SK-N-MC (cell line): ENCODE measurements at regions not wholly inside any gene's neighbourhood (a gene's known extent, or its start where the extent isn't known, plus 50 kb on each side); places are given as distances from the start of the nearest gene placed in this dataset.

Source experiments
- DNase-seq: peaks from one replicate; pipeline ENCODE4 v3.0.0-alpha.2; 2011; ENCODE audit warnings: low read depth, low spot score
- H3K27ac ChIP-seq: fragments of 200-600 bp; sonication (generic); 2 replicates; pipeline ENCODE4 v1.5.1; 2016; ENCODE audit warnings: mixed run types
- H3K36me3 ChIP-seq: fragments of 200-600 bp; sonication (generic); 2 replicates; pipeline ENCODE4 v1.6.1; 2017; ENCODE audit warnings: antibody characterized with exemption, low read length, mixed read lengths; ENCODE audit not compliant: insufficient read depth
- H3K4me3 ChIP-seq: fragments of 200-600 bp; sonication (generic); 2 replicates; pipeline ENCODE4 v1.5.1; 2016
- H3K9ac ChIP-seq: fragments of 200-600 bp; sonication (generic); 2 replicates; pipeline ENCODE4 v1.8.0; 2017; ENCODE audit warnings: mixed run types, mixed read lengths; ENCODE audit not compliant: insufficient read length
- H3K9me3 ChIP-seq: fragments of 200-600 bp; sonication (generic); 2 replicates; pipeline ENCODE4 v1.6.1; 2017; ENCODE audit warnings: low read depth, mild to moderate bottlenecking, antibody characterized with exemption, low read length, moderate library complexity, mixed read lengths
- EZH2 ChIP-seq: fragments of 200-600 bp; sonication (generic); IDR thresholded peaks from one replicate; pipeline ENCODE4 v1.6.1; 2017; ENCODE audit warnings: antibody characterized with exemption
- FOXP2 ChIP-seq: optimal IDR thresholded peaks from 2 replicates; pipeline ENCODE3; 2011; ENCODE audit warnings: mild to moderate bottlenecking, moderate library complexity; ENCODE audit not compliant: insufficient read depth; ENCODE audit errors: extremely low read length, control extremely low read depth
- POLR2AphosphoS5 ChIP-seq: IDR thresholded peaks from 2 replicates; pipeline ENCODE4 v1.6.1; 2012; ENCODE audit warnings: mild to moderate bottlenecking, low read depth, low read length, borderline replicate concordance

DNA sequence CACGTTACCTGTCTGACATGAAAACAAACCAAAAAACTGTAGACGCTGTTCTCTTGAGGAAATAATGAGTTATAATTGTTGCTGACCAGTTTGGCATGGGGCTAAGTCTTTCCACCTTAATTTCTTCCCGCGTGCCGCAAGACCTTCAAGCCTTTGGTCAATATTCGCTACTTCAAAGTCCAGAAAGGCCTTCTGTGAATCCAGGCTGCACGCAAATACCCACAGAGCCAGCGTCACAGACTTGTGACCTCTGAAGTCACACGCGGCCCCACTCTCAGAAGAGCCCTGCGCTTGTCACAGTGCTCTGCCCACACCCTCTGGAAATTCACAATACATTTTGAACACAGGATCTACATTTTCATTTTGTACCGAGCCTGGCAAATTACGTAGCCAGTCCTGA is 275.2 kb downstream of the SHQ1 start:
- Histone ChIP-seq H3K4me3 (no peak overlapping the region), H3K27ac (no peak overlapping the region), H3K9me3 (no peaks in the 10 kb centered on the region), H3K9ac (no peak overlapping the region), H3K36me3 (no peaks in the 10 kb centered on the region)
- DNase-seq = no peak
- no peak for TF ChIP-seq POLR2AphosphoS5
- TF ChIP-seq EZH2 = no peak
- TF ChIP-seq FOXP2 = no peak

DNA sequence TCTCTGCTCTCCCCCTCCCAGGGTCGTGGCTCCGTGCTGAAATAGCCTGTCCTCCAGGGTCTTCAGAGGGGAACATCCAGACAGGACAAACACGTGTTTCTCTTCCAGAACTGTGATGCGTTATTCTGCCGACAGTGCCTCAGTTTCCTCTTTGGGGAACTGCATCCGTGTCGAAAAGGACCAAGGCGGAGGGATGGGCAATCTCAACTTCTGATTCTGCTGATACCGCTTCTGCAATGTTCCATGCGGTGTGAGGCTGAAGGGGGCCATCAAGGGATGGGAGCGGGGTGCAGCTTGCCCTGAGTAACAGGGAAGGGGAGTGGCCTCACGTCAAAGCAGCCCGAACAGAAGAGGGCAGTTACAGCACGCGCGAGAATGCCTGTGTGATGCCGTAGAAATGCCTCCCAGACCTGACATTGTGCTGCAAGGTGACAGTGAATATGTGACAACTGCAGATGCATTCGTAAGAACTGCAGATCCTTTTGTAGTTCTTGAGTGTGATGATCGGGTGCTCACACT is 275.7 kb downstream of the SHQ1 start:
- H3K36me3 ChIP-seq = no peaks in the 10 kb centered on the region
- H3K27ac ChIP-seq = no peak overlapping the region
- no peak overlapping the region for H3K4me3 ChIP-seq
- no peak for TF ChIP-seq EZH2
- no peak for TF ChIP-seq POLR2AphosphoS5
- TF ChIP-seq FOXP2 = no peak
- no peak for DNase-seq
- no peak overlapping the region for H3K9ac ChIP-seq
- no peaks in the 10 kb centered on the region for H3K9me3 ChIP-seq

DNA sequence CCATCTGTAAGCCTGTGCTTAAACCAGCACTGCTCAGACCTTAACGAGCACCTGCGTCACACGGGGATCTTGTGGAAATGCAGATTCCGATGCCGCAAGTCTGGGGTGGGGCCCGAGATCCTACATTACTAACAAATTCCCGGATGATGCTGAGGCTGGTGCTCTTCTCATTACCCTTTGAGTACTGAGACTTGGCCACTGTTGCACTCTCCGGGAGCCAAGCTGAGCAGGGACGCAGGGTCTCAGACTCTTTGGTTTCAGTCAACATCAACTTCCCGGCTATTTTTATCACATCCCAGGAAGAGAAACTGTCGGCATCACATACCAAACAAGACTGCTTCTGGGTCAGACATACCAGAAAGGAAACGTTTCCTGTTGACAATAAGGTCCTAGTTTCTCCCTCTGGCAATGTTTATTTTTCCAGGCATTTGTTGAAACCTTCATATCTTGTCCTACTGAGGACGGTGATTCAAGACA is 276.6 kb downstream of the SHQ1 start:
- no peaks in the 10 kb centered on the region for H3K9me3 ChIP-seq
- no peak overlapping the region for H3K4me3 ChIP-seq
- H3K36me3 ChIP-seq = no peaks in the 10 kb centered on the region
- no peak overlapping the region for H3K9ac ChIP-seq
- TF ChIP-seq FOXP2 = no peak
- TF ChIP-seq EZH2 = no peak
- no peak for TF ChIP-seq POLR2AphosphoS5
- DNase-seq = no peak
- no peak overlapping the region for H3K27ac ChIP-seq

DNA sequence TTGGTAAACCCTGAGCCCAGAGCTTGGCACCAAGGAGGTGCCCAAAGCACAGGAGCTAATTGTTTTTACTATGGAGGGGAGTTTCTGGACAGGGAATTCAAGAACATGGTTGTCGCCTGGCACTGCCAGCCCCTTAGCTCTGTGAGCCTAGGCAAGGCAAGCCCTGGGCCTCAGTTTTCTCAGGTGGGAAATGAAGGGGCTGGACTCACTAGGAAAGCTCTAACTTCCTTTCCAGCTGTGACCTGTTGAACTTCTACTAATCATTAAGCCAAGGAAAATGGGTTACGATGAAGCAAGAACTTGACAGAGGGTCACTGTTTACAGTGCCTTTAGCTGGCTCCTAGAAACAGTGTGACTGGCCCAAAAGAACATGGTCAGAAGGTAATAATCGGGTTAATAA is 277.2 kb downstream of the SHQ1 start:
- Histone ChIP-seq H3K9ac (no peak overlapping the region), H3K4me3 (no peak overlapping the region), H3K36me3 (no peaks in the 10 kb centered on the region), H3K27ac (no peak overlapping the region), H3K9me3 (no peaks in the 10 kb centered on the region)
- DNase-seq = no peak
- TF ChIP-seq EZH2 (no peak), FOXP2 (no peak), POLR2AphosphoS5 (no peak)

DNA sequence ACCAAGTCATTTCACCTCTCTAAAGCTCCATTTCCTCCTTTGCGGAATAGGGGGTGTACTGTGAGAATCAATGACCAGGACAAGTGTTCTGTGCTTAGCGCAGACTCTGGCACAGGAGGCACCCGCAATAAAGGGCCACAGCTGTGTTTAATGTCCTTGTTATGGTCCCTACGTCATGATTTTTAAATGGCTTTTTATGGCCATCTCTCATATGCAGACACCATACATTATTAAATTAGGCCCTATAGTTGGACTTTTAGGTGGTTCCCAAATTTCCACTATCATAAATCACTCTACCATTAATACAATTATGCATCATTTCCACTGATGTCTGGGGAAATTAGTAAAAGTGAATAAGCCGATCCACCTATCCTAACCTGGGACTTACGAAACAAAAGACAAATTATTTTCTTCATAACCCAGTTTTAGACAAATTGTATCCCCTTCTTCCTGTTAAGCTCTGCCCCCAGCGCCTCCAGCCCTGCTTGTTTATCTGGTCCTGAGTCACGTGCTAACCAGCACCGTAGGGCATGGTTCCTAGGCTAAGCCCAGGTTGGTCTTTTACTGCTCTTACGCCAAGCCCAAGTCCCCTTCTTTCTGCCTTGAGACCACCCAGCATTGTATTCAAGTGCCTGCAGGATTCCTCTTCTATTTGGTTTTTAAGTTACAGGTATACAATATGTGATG is 278.3 kb downstream of the SHQ1 start:
- Histone ChIP-seq H3K9ac (no peak overlapping the region), H3K36me3 (no peaks in the 10 kb centered on the region), H3K9me3 (no peaks in the 10 kb centered on the region), H3K27ac (no peak overlapping the region), H3K4me3 (no peak overlapping the region)
- TF ChIP-seq POLR2AphosphoS5 = no peak
- no peak for TF ChIP-seq FOXP2
- no peak for TF ChIP-seq EZH2
- no peak for DNase-seq

DNA sequence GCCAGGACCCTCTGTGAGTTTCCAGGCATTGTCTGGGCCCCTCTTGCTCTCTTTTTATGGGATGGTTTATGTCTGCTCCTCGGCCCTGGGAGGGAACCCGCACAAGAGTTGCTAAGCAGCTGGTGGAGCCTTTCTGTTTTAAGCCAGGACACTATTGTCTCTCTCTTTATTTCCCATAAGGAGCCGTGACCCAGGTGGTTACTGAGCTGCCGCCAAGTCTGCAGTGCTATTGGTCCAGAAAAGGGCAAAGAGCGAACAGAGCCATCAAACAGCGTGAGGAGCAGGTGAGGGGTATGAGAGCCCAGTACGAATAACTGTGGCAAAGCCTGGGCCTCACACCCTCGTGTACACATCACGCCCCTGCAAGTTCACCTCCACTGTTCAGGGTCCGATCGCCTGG is 280.2 kb downstream of the SHQ1 start:
- Histone ChIP-seq H3K9me3 (no peaks in the 10 kb centered on the region), H3K36me3 (no peaks in the 10 kb centered on the region), H3K9ac (no peak overlapping the region), H3K27ac (no peak overlapping the region), H3K4me3 (no peak overlapping the region)
- DNase-seq = no peak
- no peak for TF ChIP-seq FOXP2
- TF ChIP-seq EZH2 = no peak
- no peak for TF ChIP-seq POLR2AphosphoS5

DNA sequence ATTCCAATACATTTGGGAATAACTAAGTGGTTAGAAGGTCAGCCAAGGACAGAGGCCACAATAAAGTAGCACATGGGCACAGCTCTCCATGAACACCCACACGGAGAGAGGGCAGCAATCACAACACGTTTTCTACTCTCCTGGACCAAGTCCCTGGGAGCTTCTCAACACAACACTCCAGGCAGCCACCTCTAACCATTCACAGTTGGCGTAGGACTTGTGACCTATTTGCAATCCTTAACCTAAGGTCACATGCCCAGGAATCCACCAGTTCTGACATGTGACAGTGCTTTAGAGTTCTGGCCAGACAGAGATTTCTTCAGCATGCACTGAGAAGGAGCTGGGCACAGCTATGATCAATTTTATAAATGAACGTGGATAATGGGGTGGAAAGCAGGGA is 280.8 kb downstream of the SHQ1 start:
- TF ChIP-seq POLR2AphosphoS5 (no peak), EZH2 (no peak), FOXP2 (no peak)
- no peak overlapping the region for H3K27ac ChIP-seq
- no peak for DNase-seq
- H3K9me3 ChIP-seq = no peaks in the 10 kb centered on the region
- no peak overlapping the region for H3K4me3 ChIP-seq
- no peaks in the 10 kb centered on the region for H3K36me3 ChIP-seq
- no peak overlapping the region for H3K9ac ChIP-seq

DNA sequence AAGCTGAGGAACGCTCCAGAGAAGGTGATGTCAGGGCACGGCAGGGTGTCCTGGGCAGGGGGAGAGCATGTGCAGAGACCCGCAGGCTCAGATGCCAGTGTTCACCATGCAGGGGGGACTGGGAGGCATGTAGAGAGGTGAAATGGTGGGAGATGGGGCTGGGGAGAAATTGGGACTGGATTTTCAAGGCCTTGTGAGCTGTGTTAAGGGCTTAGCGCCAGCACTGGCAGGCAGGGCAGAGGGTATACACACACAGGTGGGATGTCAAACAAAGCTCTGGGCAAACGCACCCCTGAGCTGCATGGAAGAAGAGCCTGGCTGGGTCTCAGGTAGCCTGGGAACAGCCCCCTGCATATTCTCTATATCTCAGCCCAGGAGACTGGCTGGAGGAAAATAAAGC is 282.7 kb downstream of the SHQ1 start:
- TF ChIP-seq EZH2 (no peak), FOXP2 (no peak), POLR2AphosphoS5 (no peak)
- Histone ChIP-seq H3K36me3 (no peaks in the 10 kb centered on the region), H3K4me3 (no peak overlapping the region), H3K9me3 (no peaks in the 10 kb centered on the region), H3K27ac (no peak overlapping the region), H3K9ac (no peak overlapping the region)
- no peak for DNase-seq

DNA sequence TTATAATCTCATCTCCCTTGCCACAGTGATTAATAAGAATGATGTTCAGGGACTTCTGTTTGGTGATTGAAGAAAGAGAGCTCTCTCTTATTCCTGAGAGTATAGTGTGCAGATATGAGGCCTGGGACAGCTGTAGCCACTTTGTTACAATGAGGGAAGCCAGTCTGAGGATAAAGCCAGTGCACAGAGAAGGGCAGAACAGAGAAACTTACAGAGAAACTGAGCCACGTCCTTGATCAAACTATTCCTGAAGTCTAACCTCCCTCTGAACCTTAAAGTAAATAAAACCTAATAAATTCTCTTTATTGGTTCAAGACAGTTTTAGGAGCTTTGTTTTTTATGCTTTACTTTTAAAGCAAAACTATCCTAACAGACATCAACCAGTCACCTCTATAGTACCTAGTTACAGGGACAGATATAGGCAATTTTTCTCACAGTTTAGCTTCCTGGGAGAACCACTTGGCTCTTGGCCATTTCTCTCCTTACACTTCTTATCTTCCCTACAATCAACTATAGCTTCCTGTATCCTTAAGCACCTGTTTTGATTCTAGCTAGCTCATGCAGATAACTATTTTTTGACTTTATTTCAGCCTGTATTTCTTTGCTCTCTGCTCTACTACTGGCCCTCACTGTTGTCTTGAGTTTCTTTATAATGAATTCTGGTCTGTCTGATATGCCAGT is 284.4 kb downstream of the SHQ1 start:
- Histone ChIP-seq H3K4me3 (no peak overlapping the region), H3K27ac (no peak overlapping the region), H3K36me3 (no peaks in the 10 kb centered on the region), H3K9me3 (no peaks in the 10 kb centered on the region), H3K9ac (no peak overlapping the region)
- no peak for DNase-seq
- TF ChIP-seq POLR2AphosphoS5 (no peak), FOXP2 (no peak), EZH2 (no peak)
